Muscle of leg (tissue), 3 donors: ENCODE measurements at regions not wholly inside any gene's neighbourhood (a gene's known extent, or its start where the extent isn't known, plus 50 kb on each side); places are given as distances from the start of the nearest gene placed in this dataset.

Source experiments
- DNase-seq: peaks from one replicate; pipeline ENCODE4 v3.0.0; 2013
- H3K27ac ChIP-seq: one replicate; pipeline ENCODE4 v1.5.1; 2013; ENCODE audit warnings: mild to moderate bottlenecking, low read length, control low read depth
- H3K27me3 ChIP-seq: one replicate; pipeline ENCODE4 v1.6.1; 2013; ENCODE audit warnings: low read length; ENCODE audit not compliant: control insufficient read depth, insufficient read depth
- H3K36me3 ChIP-seq: one replicate; pipeline ENCODE4 v1.6.1; 2013; ENCODE audit warnings: low read length; ENCODE audit not compliant: control insufficient read depth, insufficient read depth
- H3K4me1 ChIP-seq: one replicate; pipeline ENCODE4 v1.6.1; 2013; ENCODE audit warnings: low read length; ENCODE audit not compliant: control insufficient read depth, insufficient read depth
- H3K4me3 ChIP-seq: one replicate; pipeline ENCODE4 v1.5.1; 2013; ENCODE audit warnings: low read length, control low read depth
- H3K9me3 ChIP-seq: replicated peaks from 2 replicates; pipeline ENCODE4 v1.6.1; 2013; ENCODE audit warnings: low read depth, low read length; ENCODE audit not compliant: control insufficient read depth
- WGBS: methylation state at CpG from one replicate; pipeline ENCODE4 v1.1.5; 2013; ENCODE audit warnings: missing lambda C conversion rate; ENCODE audit not compliant: insufficient coverage; 5-methylcytosine and 5-hydroxymethylcytosine counted together

DNA sequence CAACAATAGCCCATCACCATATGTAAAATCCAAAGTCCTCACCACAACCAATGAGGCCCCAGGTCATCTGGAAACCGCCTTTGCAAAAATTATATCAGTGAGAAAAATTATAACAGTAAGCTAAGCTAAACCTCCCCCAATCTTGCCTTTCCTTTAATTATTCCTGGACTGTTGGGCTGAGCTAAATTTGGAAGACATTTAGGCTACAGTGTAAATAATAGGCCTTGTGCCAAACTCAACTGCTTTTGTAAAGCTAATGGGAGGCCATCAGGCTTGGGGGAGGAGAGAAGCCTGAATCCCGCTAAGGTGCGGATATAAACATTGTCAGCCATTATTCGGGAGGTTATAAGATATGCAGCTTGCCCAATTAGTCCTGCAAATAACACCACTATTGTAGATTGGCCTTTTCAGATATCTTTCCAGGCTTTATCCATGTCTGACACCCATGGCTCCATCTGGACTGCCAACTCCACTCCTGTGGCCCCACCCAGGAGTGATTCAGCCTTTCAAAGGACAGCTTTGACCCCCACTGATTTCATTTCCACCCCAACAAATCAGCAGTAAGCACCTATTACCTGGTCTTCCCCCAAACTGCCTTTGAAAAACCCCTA is 53.0 kb upstream of the CA12 start:
- no peaks in the 10 kb centered on the region for H3K9me3 ChIP-seq
- H3K36me3 ChIP-seq, result no peaks in the 10 kb centered on the region
- H3K4me1 ChIP-seq, result peaks cover 47% of the 10 kb centered on the region
- no CpG with 5 or more reads among the region's 4 CpGs for WGBS
- H3K4me3 ChIP-seq, result no peak overlapping the region
- no peak overlapping the region for H3K27ac ChIP-seq
- no peaks in the 10 kb centered on the region for H3K27me3 ChIP-seq
- peak; percentile 64 for DNase-seq

DNA sequence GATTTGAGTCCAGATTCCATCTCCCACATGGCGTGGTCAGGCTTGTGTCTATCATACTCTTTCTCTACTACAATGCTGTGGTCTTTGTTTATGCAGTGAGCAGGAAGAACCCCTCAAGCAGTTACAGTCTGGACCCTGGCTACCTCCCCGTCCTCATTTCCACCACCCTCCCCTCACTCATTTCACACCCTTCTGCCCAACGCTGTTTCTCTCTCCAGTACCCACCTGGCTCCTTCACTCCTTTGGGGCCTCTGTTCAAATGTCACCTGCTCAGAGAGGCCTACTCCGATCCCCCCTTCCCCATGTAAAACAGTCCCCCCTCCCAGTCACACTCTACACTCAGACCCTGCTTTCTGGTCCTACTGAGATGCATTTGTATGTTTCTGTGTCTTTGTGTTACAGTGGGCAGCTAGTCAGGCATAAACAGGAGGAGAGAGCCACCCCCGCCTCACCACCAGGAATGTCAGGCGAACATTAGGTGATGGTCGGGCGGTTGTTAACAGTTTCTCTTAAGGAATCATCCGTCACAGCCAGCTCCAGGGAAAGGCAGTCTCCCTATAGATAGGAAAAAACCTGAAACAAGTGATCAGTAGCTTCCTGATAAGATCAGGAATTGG is 53.7 kb upstream of the CA12 start:
- H3K36me3 ChIP-seq, result no peaks in the 10 kb centered on the region
- no peaks in the 10 kb centered on the region for H3K9me3 ChIP-seq
- no peak for DNase-seq
- 93% methylated on average over 8 of the region's 9 CpGs for WGBS
- peaks cover 50% of the 10 kb centered on the region for H3K4me1 ChIP-seq
- no peak overlapping the region for H3K4me3 ChIP-seq
- no peak overlapping the region for H3K27ac ChIP-seq
- H3K27me3 ChIP-seq, result no peaks in the 10 kb centered on the region

DNA sequence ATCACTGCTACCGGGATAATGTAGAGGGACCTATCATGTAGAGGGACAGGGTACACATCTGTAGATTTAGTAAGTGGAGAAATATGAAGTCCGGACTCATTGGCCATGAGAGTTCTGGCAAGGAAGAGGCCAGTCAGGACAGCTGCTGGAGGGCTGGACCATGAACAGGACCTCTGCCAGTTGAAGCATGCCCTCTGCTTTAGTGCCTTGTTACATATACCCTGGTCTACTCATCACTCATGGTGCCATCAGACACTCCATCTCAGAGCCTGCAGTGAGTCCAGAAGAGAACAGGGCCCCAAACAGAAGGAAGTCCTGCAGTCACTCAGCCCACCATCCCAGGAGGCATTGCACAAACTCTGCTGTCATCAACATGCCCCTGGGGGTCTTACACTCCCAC is 54.7 kb upstream of the CA12 start:
- DNase-seq, result peak; percentile 70
- WGBS, result 25% methylated on average over 1 of the region's 2 CpGs
- Histone ChIP-seq H3K4me1 (peaks cover 47% of the 10 kb centered on the region), H3K36me3 (no peaks in the 10 kb centered on the region), H3K9me3 (no peaks in the 10 kb centered on the region), H3K4me3 (no peak overlapping the region), H3K27me3 (no peaks in the 10 kb centered on the region), H3K27ac (peak overlapping the region; percentile 82)

DNA sequence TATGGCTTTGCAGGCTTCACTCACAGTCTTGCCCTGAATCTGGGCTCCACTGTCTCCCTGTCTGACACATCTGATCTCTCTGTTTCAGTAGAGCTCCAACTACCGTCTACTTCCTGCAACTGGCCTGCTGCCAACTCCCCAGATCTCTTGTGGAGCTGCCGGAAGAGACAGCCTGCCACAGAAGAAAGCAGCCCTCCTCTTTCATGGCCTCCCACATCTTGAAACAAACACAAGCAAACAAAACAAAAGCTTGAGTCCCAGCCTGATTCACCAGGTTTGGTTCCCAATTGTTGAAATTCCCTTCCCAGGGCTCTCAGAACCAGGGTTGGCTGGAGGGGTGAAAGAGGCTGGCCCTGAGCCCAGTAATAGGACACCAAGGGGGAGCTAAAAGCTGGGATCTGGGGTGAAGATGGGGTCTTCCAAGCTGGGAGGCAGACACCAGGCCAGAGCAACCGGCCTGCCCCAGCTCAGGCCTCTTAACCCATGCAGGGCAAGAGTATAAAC is 55.3 kb upstream of the CA12 start:
- H3K27ac ChIP-seq, result peak overlapping the region; percentile 82
- peaks cover 46% of the 10 kb centered on the region for H3K4me1 ChIP-seq
- H3K36me3 ChIP-seq, result no peaks in the 10 kb centered on the region
- 0% methylated on average over 2 of the region's 3 CpGs for WGBS
- no peaks in the 10 kb centered on the region for H3K27me3 ChIP-seq
- H3K9me3 ChIP-seq, result no peaks in the 10 kb centered on the region
- peak; percentile 97 for DNase-seq
- H3K4me3 ChIP-seq, result no peak overlapping the region

DNA sequence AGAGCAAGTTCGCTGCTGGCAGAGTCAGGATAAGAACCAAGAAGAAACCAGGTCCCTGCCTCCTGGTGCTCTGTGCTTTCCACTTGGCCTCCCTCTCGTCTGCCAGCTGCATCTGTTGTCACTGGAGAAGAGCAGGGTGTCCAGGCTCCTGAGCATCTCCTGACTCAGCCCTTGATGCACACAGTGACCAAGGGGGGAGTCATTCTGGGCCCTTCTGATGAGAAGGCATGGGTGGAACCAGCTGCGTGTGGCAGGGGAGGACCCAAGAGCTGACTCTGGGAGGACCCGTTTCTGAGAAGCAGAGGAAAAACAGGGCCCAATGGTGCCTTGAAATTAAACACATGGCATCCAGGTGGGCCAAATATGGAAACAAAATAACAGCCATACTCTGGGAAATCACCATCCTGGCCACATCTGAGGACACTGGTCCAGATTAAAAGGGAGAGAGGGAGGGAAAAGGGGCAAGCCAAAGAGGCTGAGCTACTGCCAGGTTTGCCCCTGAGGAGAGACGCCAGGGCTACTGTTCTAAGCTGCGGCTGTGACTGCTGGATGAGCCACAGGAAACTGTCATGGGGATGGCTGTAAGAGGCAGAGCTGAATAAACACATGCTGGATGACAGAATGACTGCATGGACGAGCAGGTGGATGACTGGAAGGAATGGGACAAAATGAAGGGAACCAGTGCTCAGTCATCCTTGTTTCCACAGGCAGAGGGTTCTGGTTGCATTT is 58.1 kb upstream of the CA12 start:
- Histone ChIP-seq H3K4me3 (no peak overlapping the region), H3K9me3 (no peaks in the 10 kb centered on the region), H3K27me3 (no peaks in the 10 kb centered on the region), H3K36me3 (no peaks in the 10 kb centered on the region), H3K27ac (no peak overlapping the region), H3K4me1 (peaks cover 36% of the 10 kb centered on the region)
- DNase-seq, result peak; percentile 44
- WGBS, result 45% methylated on average over 6 of the region's 7 CpGs

DNA sequence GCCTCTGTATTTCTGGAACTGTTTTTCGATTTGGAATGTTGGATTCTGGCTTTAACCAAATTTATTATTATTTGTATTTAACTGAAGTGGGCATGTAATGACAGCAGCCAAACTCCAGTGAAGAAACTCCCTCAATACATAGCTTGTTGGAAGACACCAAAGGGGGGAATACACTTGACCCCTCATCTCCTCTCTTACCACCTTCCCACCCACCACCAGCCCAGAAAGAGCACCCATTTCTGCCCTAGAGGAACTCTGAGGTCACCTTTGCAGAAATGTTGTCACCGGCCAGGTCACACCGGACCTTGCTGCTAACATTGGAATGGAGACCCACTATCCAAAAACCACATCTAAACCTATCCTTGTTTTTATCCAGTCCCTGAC is 58.6 kb upstream of the CA12 start:
- H3K4me3 ChIP-seq, result no peak overlapping the region
- H3K27ac ChIP-seq, result no peak overlapping the region
- H3K9me3 ChIP-seq, result no peaks in the 10 kb centered on the region
- H3K4me1 ChIP-seq, result peaks cover 30% of the 10 kb centered on the region
- no CpG with 5 or more reads among the region's 3 CpGs for WGBS
- no peaks in the 10 kb centered on the region for H3K36me3 ChIP-seq
- DNase-seq, result no peak
- H3K27me3 ChIP-seq, result no peaks in the 10 kb centered on the region

DNA sequence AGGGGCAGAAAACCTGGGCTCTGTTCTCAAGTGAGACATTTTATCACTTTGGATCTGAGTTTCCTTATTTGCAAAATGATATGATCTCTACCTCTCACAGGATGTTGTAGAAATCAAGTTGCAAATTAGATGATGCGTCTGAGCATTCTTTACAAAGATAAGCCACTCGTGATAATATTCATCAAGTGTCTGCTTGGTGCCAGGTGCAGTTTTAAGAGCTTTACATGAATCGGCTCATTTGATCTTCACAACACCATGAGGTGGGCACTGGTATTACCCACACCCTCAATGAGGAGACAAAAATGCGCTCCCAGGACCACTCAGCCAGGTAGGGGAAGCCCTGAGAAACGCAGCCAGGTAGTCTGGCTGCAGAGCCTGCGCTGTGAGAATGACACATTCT is 59.1 kb upstream of the CA12 start:
- DNase-seq, result no peak
- Histone ChIP-seq H3K4me3 (no peak overlapping the region), H3K27ac (no peak overlapping the region), H3K36me3 (no peaks in the 10 kb centered on the region), H3K4me1 (peaks cover 25% of the 10 kb centered on the region), H3K27me3 (no peaks in the 10 kb centered on the region), H3K9me3 (no peaks in the 10 kb centered on the region)
- 68% methylated on average over 4 of the region's 6 CpGs for WGBS

DNA sequence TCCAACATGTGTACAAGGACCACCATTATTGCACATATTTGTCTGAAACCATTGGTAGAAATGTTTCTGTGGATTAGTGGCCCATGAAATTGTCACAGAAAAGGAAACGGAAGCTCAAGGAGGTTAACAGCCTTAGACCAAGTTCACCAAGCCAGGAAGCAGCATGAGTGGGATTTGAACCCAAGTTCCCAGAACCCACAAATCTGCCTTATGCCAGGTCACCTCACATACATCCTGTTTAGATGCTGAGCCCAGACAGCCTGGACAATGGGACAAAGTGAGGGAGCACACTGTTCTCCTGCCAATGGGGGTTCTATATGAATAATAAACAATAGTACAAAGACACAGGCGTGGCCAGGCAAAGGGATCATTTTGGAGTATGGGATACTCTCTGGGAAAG is 59.6 kb upstream of the CA12 start:
- Histone ChIP-seq H3K27ac (no peak overlapping the region), H3K9me3 (no peaks in the 10 kb centered on the region), H3K27me3 (no peaks in the 10 kb centered on the region), H3K4me3 (no peak overlapping the region), H3K36me3 (no peaks in the 10 kb centered on the region), H3K4me1 (peaks cover 20% of the 10 kb centered on the region)
- WGBS, result no CpG with 5 or more reads among the region's 2 CpGs
- DNase-seq, result no peak

DNA sequence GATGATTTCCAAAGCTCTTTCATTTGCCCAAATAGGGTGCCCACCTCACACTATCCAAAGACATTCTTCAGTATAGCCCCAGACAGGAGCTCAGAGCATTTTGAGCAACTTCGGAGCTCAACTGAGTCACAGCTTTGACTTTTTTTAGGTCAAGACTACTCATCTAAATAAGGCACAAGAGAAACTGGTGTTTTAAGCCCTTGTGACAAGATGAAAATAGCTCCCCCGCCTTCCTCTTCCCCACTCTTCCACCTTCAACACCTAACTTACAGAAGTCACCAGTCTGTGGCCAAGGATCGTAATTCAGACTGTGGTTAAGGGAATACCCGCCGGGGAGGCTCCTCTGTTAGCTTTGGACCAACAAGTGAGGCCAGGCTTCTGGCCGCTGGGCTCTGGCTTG is 60.4 kb upstream of the CA12 start:
- Histone ChIP-seq H3K36me3 (no peaks in the 10 kb centered on the region), H3K27me3 (no peaks in the 10 kb centered on the region), H3K4me3 (no peak overlapping the region), H3K9me3 (no peaks in the 10 kb centered on the region), H3K4me1 (peaks cover 12% of the 10 kb centered on the region), H3K27ac (no peak overlapping the region)
- no peak for DNase-seq
- 94% methylated on average over 2 of the region's 6 CpGs for WGBS

DNA sequence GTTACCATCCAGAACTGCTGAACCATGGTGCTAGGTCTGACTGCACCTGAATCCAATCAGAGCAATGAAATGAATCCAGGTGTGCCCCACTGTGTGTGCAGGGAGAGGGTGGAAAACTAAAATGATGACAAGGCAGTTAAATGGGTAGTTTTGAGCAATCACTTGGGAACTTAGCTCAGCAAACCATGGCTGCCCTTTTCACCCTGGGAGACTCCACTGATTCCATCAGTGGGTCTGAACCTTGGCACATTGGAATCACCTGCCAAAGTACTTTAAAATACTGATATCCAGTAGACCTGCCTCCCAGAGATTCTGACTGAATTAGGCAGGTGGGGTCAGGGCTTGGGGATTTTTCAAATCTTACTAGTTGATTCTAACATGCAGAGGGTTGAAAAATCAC is 59.8 kb upstream of the USP3 start:
- Histone ChIP-seq H3K36me3 (no peaks in the 10 kb centered on the region), H3K27ac (no peak overlapping the region), H3K4me1 (peaks cover 12% of the 10 kb centered on the region), H3K4me3 (no peak overlapping the region), H3K9me3 (no peaks in the 10 kb centered on the region), H3K27me3 (no peaks in the 10 kb centered on the region)
- DNase-seq, result no peak
